K562 (cell line): ENCODE measurements at regions not wholly inside any gene's neighbourhood (a gene's known extent, or its start where the extent isn't known, plus 50 kb on each side); places are given as distances from the start of the nearest gene placed in this dataset.
A peak's percentile ranks its signal among the peaks of the same experiment; 100 is the strongest.

Experiments used
- ATAC-seq: fragments of 200-7000 bp; cut with Tn5 transposase; 3 replicates; pipeline ENCODE4 v1.9.1; 2020; ENCODE audit warnings: moderate library complexity
- BruUV-seq: library from RNA; stranded (reverse); fragments of 400-500 nt; replicated peaks from 2 replicates; lab custom pipeline; 2021; lab: Mats Ljungman, UMichigan
- CTCF ChIA-PET: fragments of 300-600 bp; formaldehyde crosslinking; extraction: SDS; loops from one replicate; lab custom pipeline; 2021; ENCODE audit warnings: low intra/inter-chr PET ratio; lab: Yijun Ruan, JAX
- POLR2A ChIA-PET: fragments of 300-600, 350-650 bp; sonication (Branson Sonifier 250); formaldehyde crosslinking; extraction: SDS; loops from one replicate; lab custom pipeline; 2021; ENCODE audit warnings: antibody characterized with exemption, inconsistent platforms; lab: Yijun Ruan, JAX
- DNase-seq, 4 experiments: peaks; one replicate each; pipeline versions ENCODE4 v3.0.0 to v3.0.0-alpha.2; 2011 to 2018; ENCODE audit warnings: low spot score in 3 of 4, mixed read lengths in 3 of 4; ENCODE audit errors: extremely low read depth in 1 of 4
- FAIRE-seq: peaks from 2 replicates; lab custom pipeline; 2011; peaks lifted over from hg19 to GRCh38; lab: Jason Lieb, UNC
- H2AFZ ChIP-seq: 2 replicates; pipeline ENCODE4 v1.6.0; 2011; ENCODE audit warnings: low read depth, low read length, control low read depth, inconsistent platforms
- H3K27ac ChIP-seq: fragments of 200-600 bp; 3 replicates; pipeline ENCODE4 v1.8.0; 2011; ENCODE audit warnings: low read depth, mild to moderate bottlenecking, control low read depth, inconsistent platforms, low read length, moderate library complexity, mixed read lengths; ENCODE audit errors: extremely low read depth
- H3K27me3 ChIP-seq, 2 experiments: fragments of 300-600 bp in 1 of 2; 2 replicates in 1 of 2; 3 replicates in 1 of 2; pipeline versions ENCODE4 v1.6.0 to v1.8.0; 2011; ENCODE audit warnings: inconsistent platforms in 2 of 2, low read length in 2 of 2, mild to moderate bottlenecking in 1 of 2, mixed read lengths in 1 of 2, moderate library complexity in 1 of 2; ENCODE audit not compliant: control insufficient read depth in 2 of 2, insufficient read depth in 2 of 2
- H3K36me3 ChIP-seq: fragments of 300-600 bp; 3 replicates; pipeline ENCODE4 v1.8.0; 2011; ENCODE audit warnings: mild to moderate bottlenecking, low read length, inconsistent platforms; ENCODE audit not compliant: control insufficient read depth, insufficient read depth
- H3K4me1 ChIP-seq, 2 experiments: fragments of 200-600 bp in 1 of 2; replicated peaks in 1 of 2; 2 replicates in 1 of 2; 3 replicates in 1 of 2; pipeline versions ENCODE4 v1.5.1 to v1.8.0; 2011; ENCODE audit warnings: inconsistent platforms in 2 of 2, low read length in 2 of 2, mild to moderate bottlenecking in 1 of 2, mixed read lengths in 1 of 2, moderate library complexity in 1 of 2; ENCODE audit not compliant: control insufficient read depth in 2 of 2, insufficient read depth in 2 of 2
- H3K4me2 ChIP-seq: 2 replicates; pipeline ENCODE4 v1.6.1; 2011; ENCODE audit warnings: low read length, control low read depth, inconsistent platforms, mixed read lengths; ENCODE audit not compliant: insufficient read depth
- H3K4me3 ChIP-seq: fragments of 200-600 bp; sonication (generic), shearing (Covaris generic); 2 replicates; pipeline ENCODE4 v1.5.1; 2016; ENCODE audit warnings: control low read depth, inconsistent platforms
- H3K79me2 ChIP-seq: fragments of 200-600 bp; 3 replicates; pipeline ENCODE4 v1.8.0; 2011; ENCODE audit warnings: low read length, inconsistent platforms; ENCODE audit not compliant: control insufficient read depth, insufficient read depth
- H3K9ac ChIP-seq, 2 experiments: 2 replicates each; pipeline versions ENCODE4 v1.6.0 to v1.6.1; 2011; ENCODE audit warnings: low read depth in 2 of 2, low read length in 2 of 2, control low read depth in 1 of 2, inconsistent platforms in 1 of 2, mild to moderate bottlenecking in 1 of 2, mixed read lengths in 1 of 2; ENCODE audit not compliant: insufficient read depth in 1 of 2
- H3K9me1 ChIP-seq: one replicate; pipeline ENCODE4 v1.6.0; 2011; ENCODE audit warnings: inconsistent platforms, mild to moderate bottlenecking, low read length, moderate library complexity; ENCODE audit not compliant: control insufficient read depth, insufficient read depth
- H3K9me3 ChIP-seq: replicated peaks from 2 replicates; pipeline ENCODE4 v1.5.1; 2011; ENCODE audit warnings: low read depth, low read length, inconsistent platforms; ENCODE audit not compliant: control insufficient read depth, insufficient read depth
- H4K20me1 ChIP-seq: replicated peaks from 2 replicates; pipeline ENCODE4 v1.6.1; 2011; ENCODE audit warnings: low read length, inconsistent platforms, mixed read lengths; ENCODE audit not compliant: control insufficient read depth, insufficient read depth
- ADNP ChIP-seq: fragments of 200-800 bp; sonication (Bioruptor generic); IDR thresholded peaks from 2 replicates; pipeline ENCODE4 v1.6.1; 2016; ENCODE audit warnings: missing genetic modification characterization, missing compliant biosample characterization
- ATF1 ChIP-seq, 2 experiments: fragments of 450-650 bp in 1 of 2; IDR thresholded peaks; 2 replicates each; pipeline ENCODE4 v1.6.1; 2016; ENCODE audit warnings: missing compliant biosample characterization in 1 of 2, missing genetic modification characterization in 1 of 2
- CBX3 ChIP-seq, 2 experiments: IDR thresholded peaks; 1 replicate in 1 of 2; 2 replicates in 1 of 2; pipeline ENCODE4 v1.6.1; 2012; ENCODE audit warnings: inconsistent platforms in 2 of 2, low read length in 2 of 2, borderline replicate concordance in 1 of 2, control low read depth in 1 of 2
- CEBPG ChIP-seq, 3 experiments: fragments of 200-800 bp in 1 of 3; sonication (Bioruptor generic) in 1 of 3; sonication (generic) in 1 of 3; formaldehyde crosslinking in 1 of 3; IDR thresholded peaks in 2 of 3; conservative IDR thresholded peaks in 1 of 3; 2 replicates each; pipeline versions ENCODE4 v1.6.1 to v1.8.0; 2016 to 2022; ENCODE audit warnings: missing compliant biosample characterization in 2 of 3, missing genetic modification characterization in 2 of 3, mild to moderate bottlenecking in 1 of 3, missing genetic modification reagents in 1 of 3
- ETS2 ChIP-seq: IDR thresholded peaks from 2 replicates; pipeline ENCODE4 v1.6.1; 2016; ENCODE audit warnings: borderline replicate concordance, missing genetic modification characterization, mild to moderate bottlenecking, moderate library complexity, missing compliant biosample characterization; ENCODE audit not compliant: poor library complexity, severe bottlenecking
- RBFOX2 ChIP-seq: fragments of 200-400 bp; formaldehyde crosslinking; IDR thresholded peaks from 2 replicates; pipeline ENCODE4 v1.6.1; 2017; ENCODE audit warnings: low read depth, mild to moderate bottlenecking, low read length, moderate library complexity
- SREBF1 ChIP-seq: fragments of 150-350 bp; IDR thresholded peaks from 2 replicates; pipeline ENCODE4 v1.6.1; 2014; ENCODE audit warnings: antibody characterized with exemption, low read depth, low read length, borderline replicate concordance
- TRIM24 ChIP-seq, 2 experiments: fragments of 450-650 bp; IDR thresholded peaks; 2 replicates each; pipeline ENCODE4 v1.6.1; 2016
- TRIM28 ChIP-seq: fragments of 450-650 bp; IDR thresholded peaks from 2 replicates; pipeline ENCODE4 v1.6.1; 2017
- ZFP1 ChIP-seq: fragments of 450-650 bp; formaldehyde crosslinking; IDR thresholded peaks from 2 replicates; pipeline ENCODE4 v1.4.0; 2020; ENCODE audit warnings: mild to moderate bottlenecking, mixed read lengths
- WGBS: fragments of 100-300 bp; shearing (Covaris generic); methylation state at CpG from one replicate; pipeline ENCODE4 v1.1.6; 2016; ENCODE audit warnings: low coverage, mixed read lengths; ENCODE audit not compliant: insufficient coverage; ENCODE audit errors: missing lambda C conversion rate; 5-methylcytosine and 5-hydroxymethylcytosine counted together
- in situ Hi-C: fragments of 300-500 bp; cut with MboI; formaldehyde crosslinking; loops from 4 replicates; pipeline ENCODE4 v1.15.0; 2018; ENCODE audit warnings: inconsistent platforms, mixed read lengths
- intact Hi-C: fragments of 100-400 bp; cut with micrococcal nuclease; formaldehyde crosslinking; loops from 2 replicates; pipeline ENCODE4 v1.14.2; 2022
- TF ChIP-seq, protein P1 (sequence below): fragments of 250-450 bp; sonication (Bioruptor Pico); IDR thresholded peaks from 2 replicates; pipeline ENCODE4 v1.5.0; 2021; ENCODE audit warnings: mild to moderate bottlenecking, borderline replicate concordance
- TF ChIP-seq, protein P2 (sequence below), 2 experiments: fragments of 450-650 bp in 1 of 2; sonication (generic) in 1 of 2; formaldehyde crosslinking in 1 of 2; IDR thresholded peaks in 1 of 2; conservative IDR thresholded peaks in 1 of 2; 2 replicates each; pipeline versions ENCODE4 v1.6.1 to v1.8.1; 2016 to 2023; ENCODE audit warnings: mild to moderate bottlenecking in 2 of 2, moderate library complexity in 2 of 2, inconsistent platforms in 1 of 2, missing genetic modification reagents in 1 of 2

DNA sequence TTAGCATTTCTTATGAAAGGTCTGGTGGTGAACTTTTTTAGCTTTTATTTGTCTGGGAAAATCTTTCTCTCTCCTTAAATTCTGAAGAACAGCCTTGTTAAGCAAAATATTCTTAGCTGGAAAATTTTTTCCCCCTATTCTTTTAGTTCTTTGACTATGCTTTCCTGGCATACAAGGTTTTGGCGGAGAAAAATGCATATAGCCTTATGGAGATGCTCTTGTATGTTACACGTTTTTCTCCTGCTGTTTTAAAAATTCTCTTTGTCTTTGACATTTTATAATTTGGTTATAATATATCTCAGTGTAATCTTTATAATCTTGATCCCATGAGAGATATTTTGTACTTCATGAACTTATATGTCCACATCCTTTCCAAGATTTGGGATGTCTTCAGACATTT is 1190.4 kb upstream of the ZEB2 start (continued):
- TF ChIP-seq, protein P1, sequence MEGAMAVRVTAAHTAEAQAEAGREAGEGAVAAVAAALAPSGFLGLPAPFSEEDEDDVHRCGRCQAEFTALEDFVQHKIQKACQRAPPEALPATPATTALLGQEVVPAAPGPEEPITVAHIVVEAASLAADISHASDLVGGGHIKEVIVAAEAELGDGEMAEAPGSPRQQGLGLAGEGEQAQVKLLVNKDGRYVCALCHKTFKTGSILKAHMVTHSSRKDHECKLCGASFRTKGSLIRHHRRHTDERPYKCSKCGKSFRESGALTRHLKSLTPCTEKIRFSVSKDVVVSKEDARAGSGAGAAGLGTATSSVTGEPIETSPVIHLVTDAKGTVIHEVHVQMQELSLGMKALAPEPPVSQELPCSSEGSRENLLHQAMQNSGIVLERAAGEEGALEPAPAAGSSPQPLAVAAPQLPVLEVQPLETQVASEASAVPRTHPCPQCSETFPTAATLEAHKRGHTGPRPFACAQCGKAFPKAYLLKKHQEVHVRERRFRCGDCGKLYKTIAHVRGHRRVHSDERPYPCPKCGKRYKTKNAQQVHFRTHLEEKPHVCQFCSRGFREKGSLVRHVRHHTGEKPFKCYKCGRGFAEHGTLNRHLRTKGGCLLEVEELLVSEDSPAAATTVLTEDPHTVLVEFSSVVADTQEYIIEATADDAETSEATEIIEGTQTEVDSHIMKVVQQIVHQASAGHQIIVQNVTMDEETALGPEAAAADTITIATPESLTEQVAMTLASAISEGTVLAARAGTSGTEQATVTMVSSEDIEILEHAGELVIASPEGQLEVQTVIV (CRISPR knock-in tag), result no peak
- TF ChIP-seq ADNP (tag), result no peak
- no peak for TF ChIP-seq RBFOX2
- TF ChIP-seq ZFP1 (CRISPR knock-in tag), result no peak
- peak; percentile 48; the same call in 1 of the 2 replicates for TF ChIP-seq TRIM28
- TF ChIP-seq CBX3 (IDR thresholded peaks at IDR 0.05; ENCODE audit: borderline replicate concordance in 1 of 2, low read length in 2 of 2), result peak in 1 of 2 experiments; percentile 88; a peak in 2 of 3 replicates

DNA sequence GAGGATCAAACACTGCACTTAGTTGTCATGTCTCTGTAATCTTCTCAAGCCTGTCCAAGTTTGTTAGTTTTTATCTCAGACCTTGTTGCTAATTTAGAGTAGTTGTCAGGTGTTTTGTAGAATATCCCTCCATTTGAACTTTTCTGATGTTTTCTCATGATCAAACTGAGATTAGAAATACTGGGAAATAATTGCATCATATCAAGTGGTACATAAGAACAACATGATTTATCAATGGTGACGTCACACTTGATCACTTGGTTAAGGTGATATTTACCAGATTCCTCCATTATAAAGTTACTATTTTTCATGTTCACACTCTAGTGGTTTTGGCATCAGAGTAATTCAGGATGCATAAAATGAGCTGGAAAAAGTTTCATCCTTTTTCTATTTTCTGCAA is 1182.4 kb upstream of the ZEB2 start:
- ChIA-PET POLR2A (no interaction called here), CTCF (no interaction called here)
- Histone ChIP-seq H3K9ac (no peak overlapping the region), H3K4me1 (no peaks in the 10 kb centered on the region), H3K9me1 (no peaks in the 10 kb centered on the region), H3K4me2 (no peak overlapping the region), H3K79me2 (no peaks in the 10 kb centered on the region), H4K20me1 (no peaks in the 10 kb centered on the region), H3K27ac (no peak overlapping the region), H3K27me3 (no peaks in the 10 kb centered on the region), H2AFZ (no peak overlapping the region), H3K36me3 (no peaks in the 10 kb centered on the region), H3K9me3 (peaks cover 2% of the 10 kb centered on the region; the same call in 1 of the 2 replicates), H3K4me3 (no peak overlapping the region)
- WGBS, result 80% methylated on average over 1 of the region's 1 CpG
- TF ChIP-seq ATF1 (CRISPR knock-in tag; IDR thresholded peaks at IDR 0.05), result no peak
- 0 out of 2 replicates have a peak, but pooled peaks have one; percentile 12 for TF ChIP-seq ATF1 (tag; IDR thresholded peaks at IDR 0.05)
- no peak for TF ChIP-seq SREBF1
- TF ChIP-seq CEBPG (CRISPR knock-in tag; IDR thresholded peaks at IDR 0.05), result no peak
- peak; percentile 42 to 64; a peak in 3 of 4 replicates for TF ChIP-seq CEBPG (tag; conservative IDR thresholded peaks at IDR 0.05 in 1 of 2, IDR thresholded peaks at IDR 0.05 in 1 of 2)
- peak; percentile 51 to 70; a peak in 3 of 4 replicates for TF ChIP-seq TRIM24 (IDR thresholded peaks at IDR 0.05)
- TF ChIP-seq ETS2 (tag), result no peak
- TF ChIP-seq, protein P2, sequence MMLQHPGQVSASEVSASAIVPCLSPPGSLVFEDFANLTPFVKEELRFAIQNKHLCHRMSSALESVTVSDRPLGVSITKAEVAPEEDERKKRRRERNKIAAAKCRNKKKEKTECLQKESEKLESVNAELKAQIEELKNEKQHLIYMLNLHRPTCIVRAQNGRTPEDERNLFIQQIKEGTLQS (IDR thresholded peaks at IDR 0.05), result peak; percentile 71
- TF ChIP-seq, protein P2 (CRISPR knock-in tag; conservative IDR thresholded peaks at IDR 0.05), result no peak
- no peak for FAIRE-seq
- no peak for DNase-seq
- no TSS peak for BruUV-seq
- intact Hi-C loops (no loop called here), in situ Hi-C loops (no loop called here)
- no peak for ATAC-seq
